HG02623 (cell line): ENCODE measurements at regions not wholly inside any gene's neighbourhood (a gene's known extent, or its start where the extent isn't known, plus 50 kb on each side); places are given as distances from the start of the nearest gene placed in this dataset.

ENCODE experiments used
- ATAC-seq: cut with Tn5 transposase; IDR thresholded peaks from one replicate; pipeline ENCODE4 v1.9.1; 2021; ENCODE audit warnings: moderate library complexity; ENCODE audit not compliant: unreplicated experiment

DNA sequence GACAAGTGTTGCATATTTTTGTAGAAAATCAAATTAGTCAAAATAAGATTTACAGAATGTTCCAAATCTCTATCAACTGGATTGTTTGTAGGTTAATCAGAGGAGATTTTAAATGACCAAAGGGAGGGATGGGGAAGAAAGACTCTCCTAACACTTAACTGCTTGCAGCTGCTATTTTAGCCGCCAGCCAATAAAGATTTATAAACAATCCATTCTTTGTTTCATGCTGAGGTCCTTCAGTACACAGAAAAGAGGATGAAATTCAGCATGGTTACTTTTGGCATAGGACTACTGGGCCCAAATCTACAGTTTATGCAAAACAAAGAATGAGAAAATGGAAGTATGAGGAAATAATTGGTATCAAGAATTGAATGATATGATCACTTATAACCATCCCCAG lies 86.4 kb upstream of the FN1 start:
- ATAC-seq: no peak

- ATAC-seq: no peak
These were observed 85.2 kb upstream of the FN1 start for GRCh38 chr2:215521031-215521430.

DNA sequence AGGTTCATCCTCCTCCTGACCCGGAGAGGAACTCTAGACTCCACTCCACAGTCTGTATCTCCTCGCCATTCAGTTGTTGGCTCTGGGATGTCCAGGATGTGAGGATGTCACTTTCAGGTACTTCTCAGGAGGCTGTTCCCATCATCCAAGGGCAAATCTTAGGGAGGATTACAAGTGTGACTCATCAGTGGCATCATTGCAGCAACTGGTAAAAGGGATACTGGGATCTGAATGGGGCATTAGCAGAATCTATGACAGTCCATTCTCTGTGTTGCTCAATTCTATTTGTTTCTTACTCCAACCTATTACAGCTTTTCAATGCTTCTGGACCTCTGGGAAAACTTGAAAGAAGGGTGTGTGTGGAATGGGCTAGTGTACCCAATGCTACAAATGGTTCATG lies 81.5 kb upstream of the FN1 start:
- no peak for ATAC-seq

- no peak for ATAC-seq
These were observed 78.6 kb upstream of the FN1 start for GRCh38 chr2:215514516-215514915.

DNA sequence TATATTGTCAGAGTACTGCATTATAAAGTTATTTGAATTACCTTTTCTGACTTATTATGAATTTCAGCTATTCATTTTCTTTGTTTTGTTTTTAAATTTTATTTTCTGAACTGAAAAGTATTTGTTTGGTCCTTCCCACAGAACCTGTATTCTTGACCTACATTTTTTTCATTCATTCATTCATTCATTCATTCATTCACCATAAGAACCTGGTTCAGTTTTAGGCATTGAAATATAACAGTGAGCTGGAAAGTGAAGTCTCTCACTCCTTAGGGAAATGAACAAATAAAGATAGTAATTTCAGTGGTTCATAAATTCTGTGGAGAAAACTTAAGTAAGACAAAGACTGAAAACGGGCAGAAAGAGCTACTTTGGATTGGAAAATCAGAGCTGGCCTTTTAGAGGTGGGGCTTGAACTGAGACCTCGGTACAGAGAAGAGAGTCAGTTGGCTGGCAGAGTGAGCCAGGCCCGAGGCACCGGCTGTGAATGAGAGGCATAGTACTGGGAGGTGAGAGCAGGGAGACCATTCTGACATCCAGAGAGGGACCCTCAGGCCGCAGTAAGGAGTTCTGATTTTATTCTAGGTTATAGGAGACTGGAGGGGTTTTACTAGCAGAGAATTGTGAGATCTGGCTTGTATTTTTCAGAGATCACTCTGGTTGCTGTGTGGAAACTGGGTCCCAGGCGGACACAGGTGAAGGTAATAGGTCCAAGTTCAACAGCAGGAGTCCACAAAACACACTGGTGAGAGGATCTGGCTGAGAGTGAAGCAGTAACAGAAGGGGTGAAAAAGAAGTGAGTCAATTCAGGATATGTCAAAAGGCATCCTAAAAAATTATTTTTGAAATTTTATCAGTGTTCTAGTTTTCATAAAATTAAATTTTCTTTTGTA lies 75.8 kb upstream of the FN1 start:
- no peak for ATAC-seq

DNA sequence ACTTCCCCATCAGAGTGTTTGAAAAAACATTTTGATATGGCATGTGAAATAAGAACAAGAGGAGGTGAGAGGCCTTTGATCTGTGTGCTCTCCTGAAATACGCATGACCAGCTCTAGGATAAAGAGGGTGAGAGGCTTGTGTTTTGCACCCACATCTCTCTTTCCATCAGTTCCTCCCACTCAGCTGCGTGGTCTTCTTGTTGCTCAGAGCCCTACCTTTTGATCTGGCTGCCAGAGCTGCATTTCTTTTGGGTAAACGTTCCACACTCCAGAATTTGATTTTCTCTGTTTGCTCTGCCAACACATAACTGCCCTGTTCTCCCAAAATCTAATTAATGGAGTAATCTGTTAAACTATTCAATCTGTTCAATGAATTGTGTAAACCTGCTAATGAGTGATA lies 72.0 kb upstream of the FN1 start:
- no peak for ATAC-seq

- no peak for ATAC-seq
These were observed 71.3 kb upstream of the FN1 start for GRCh38 chr2:215507136-215507535.

GRCh38 chr2:215506604-215506990 lies 70.7 kb upstream of the FN1 start:
- no peak for ATAC-seq

DNA sequence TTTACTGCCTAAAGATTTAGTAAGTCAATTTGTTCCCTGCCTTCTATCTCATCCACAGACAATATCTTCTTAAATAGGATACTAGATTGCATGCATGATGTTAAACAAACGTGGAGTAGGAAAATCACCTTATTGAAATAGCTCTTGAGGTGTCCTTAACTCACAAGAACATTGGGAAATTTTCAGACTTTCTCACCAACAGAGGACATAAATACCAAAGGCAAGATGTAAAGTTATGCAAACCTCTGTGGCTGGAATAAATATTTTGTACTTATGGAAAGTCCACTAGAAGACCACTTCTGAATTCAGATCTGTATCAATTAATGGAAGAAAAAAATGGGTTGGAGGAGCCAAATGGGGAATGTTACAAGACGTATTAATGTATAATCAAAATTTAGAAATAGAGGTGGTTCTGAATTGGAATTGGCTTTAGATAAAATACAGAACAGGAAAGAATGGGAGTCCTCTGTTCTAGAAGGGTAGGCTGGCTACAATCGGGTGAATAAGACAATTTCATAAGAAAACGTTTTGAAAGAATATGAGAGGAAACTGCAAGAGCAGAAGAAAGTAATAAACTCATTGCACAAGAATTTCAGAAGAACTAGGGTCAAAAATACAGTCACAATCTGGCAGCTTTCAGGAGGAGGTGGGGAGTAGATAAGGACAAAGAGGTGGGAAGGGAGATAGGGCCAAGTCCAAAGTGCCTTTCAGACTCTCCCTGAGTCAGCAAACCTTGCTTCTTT lies 69.3 kb upstream of the FN1 start:
- no peak for ATAC-seq

DNA sequence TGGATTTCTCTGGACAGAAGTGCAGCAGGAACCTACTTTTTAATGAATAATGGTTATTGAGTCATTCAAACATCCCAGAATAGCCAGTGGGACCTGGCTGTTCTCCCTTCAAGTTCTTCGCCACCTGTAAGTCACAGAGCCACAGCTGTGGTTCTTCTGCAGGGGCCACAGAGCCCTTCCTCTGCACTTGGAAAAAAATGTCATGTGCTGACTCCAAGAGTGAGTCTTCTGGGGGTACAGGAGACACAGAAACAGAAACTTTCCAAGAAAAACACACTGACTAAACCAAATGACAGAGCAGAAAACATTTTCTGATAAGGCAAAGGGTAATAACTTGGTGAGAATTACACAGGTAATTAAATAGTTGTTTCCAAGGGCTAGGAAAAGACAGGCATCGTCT lies 68.7 kb upstream of the FN1 start:
- no peak for ATAC-seq

GRCh38 chr2:215503381-215503780 lies 67.5 kb upstream of the FN1 start:
- ATAC-seq: no peak

DNA sequence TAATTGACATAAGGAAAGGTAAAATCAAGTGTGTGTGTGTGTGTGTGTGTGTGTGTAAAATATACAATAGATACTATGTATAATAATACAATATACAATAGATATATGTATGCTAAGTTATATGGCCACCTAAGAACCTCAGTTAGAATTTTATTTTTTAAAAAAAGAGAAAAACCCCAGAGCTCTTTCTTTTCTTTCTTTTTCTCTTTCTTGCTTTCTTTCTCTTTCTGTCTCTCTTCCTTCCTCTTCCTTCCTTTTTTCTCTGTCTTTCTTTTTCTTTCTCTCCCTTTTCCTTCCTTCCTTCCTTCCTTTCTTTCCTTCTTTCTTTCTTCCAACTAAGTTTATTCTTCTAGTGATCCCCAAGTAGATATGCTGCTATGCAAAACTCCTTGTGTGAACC lies 64.6 kb upstream of the FN1 start:
- no peak for ATAC-seq

DNA sequence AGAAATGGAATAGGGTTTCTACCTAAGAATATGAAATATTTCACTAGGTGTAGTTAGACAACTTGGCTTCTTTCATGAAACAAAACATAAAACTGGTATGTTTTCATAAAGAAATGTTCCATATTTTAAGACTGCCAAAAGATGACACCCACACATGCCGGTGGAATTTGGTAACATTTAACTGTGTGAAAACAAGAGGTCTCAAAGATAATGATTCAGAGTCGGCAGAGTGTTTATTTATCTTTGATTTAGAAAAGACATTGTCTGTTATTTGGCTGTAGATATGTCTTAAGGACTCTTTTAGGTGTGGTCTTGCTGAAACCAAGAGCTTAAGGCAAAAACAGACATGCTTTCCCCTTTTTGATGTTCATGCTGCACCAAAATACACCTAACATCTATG lies 63.5 kb upstream of the FN1 start:
- ATAC-seq: no peak

DNA sequence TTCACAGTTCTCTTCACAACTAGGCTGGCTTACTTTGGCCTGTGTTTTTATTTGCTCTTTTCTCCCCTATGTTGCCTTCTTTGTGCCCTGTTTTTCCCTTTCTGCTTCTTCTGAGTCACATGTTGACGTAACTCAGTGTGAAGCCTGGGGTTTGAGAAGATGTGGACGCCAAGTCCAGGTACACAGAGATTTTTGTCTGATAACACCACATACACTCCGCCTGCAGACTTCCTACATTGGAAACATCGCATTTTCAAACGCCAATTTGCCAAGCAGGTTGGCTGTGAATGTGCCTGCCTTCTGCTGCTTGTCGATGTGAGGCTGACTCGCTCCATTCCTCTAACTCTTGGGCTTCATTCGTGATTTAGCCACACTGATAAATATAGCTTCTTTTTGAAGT lies 62.6 kb upstream of the FN1 start:
- ATAC-seq: no peak

- no peak for ATAC-seq
These were observed 57.5 kb upstream of the FN1 start for GRCh38 chr2:215493376-215493775.

DNA sequence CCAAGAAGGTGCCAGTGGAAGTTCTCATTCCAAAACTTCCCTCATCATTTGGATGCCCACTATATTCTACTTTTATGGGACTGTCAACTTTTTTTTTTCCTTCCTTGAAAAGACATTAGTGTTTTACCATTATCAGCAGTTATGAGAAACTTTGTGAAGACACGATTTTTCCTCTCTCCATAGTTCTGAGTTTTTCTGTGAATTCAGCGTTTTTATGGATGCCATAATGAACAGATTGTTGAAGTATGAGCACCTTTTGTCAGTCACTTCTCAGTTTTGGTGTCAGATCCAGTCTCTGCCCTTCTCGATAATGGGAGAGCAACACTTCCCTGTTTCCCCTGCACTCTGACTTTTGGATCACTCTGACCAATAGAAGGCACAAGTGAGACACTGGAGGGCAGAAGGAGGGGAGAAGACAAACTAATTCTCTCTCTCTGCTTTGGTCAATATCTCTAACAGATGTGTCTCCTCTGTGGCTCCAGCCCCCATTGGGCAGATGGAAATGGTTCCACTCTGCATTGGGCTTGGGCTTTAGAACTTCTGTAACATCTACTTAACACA lies 53.5 kb upstream of the FN1 start:
- ATAC-seq: no peak

- ATAC-seq: no peak
These were observed 51.1 kb upstream of the FN1 start for GRCh38 chr2:215487002-215487372.

DNA sequence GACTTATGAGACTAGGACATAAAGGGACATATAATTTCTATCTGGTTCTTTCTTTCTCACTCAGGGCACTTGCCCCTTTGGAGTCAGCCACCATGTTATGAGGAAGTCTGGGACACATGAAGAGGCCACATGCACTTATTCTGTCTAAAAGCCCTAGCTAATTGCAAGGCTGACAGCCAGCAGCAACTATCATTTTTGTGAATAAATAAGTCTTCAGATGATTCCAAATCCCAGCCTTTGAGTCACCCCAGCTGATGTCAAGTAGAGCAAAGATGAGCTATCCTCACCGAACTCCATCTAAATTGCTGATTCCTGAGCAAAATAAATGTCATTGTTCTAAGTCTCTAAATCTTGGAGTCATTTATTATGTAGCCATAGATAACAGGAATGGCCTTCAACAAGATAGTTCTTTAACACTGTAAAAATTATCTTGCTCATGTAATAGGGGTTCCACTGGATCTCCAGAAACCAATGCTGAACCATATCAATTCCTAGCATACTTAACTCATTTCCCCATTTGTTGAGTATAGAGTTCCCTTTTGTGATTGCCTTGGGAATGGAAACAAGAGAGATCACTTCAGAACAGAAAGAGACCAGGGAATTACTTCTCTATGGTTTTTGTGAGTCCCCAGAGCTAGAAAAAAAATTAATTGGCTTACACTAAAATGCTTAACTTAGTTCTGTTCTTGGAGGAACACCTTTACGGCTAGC lies 50.6 kb upstream of the FN1 start:
- ATAC-seq: no peak
